ENCODE measurements at regions not wholly inside any gene's neighbourhood (a gene's known extent, or its start where the extent isn't known, plus 50 kb on each side); places are given as distances from the start of the nearest gene placed in this dataset.

DNA sequence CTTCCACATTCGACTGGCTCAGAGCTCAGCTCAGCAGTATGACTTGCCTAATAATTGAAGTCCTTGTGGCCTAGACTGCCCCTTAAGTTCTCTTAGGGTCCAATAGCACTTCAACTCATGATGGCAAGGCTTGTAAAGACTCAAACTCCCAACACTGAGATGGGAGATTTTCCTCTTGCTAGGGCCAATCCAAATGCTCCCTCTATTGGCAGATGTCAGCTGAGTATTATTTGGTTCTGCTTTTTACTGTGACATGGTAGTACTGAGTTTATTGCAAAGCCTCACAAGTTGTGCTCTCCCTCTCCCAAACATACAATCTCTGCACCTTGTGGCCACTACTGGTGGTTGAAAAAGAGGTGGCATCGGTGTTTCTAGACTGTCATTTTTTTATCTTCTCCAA, 164.2 kb downstream of the ALG10 start:
- no peak for DNase-seq (ENCODE audit: low read depth, low spot score)
- TF ChIP-seq CTCF (IDR thresholded peaks at IDR 0.05; ENCODE audit: low read depth, low read length): no peak
- H3K4me3 ChIP-seq (ENCODE audit: low read depth, low read length): no peak overlapping the region
- in situ Hi-C loops (cut with HindIII; ENCODE audit: low sequenced_read_pairs): no loop called here

DNA sequence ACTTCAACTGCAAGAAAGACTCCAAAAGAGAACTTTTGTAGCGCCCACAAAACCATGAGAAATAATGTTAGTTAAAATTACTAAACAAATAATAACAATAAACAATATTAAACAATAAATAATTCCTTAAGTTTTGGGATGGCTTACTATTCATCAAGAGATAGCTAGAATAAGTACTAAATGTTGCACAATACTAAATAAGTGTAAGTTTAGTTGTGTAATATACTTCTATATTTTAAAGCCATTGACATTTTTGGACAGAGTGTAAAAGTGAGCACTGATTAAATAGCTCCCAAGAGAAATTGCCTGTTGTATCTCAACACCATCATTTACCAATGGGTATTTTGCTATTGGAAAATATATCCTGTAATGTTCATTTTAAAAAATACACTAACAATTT, 166.7 kb downstream of the ALG10 start:
- no peak for TF ChIP-seq CTCF (IDR thresholded peaks at IDR 0.05; ENCODE audit: low read depth, low read length)
- H3K4me3 ChIP-seq (ENCODE audit: low read depth, low read length): no peak overlapping the region
- DNase-seq (ENCODE audit: low read depth, low spot score): no peak
- in situ Hi-C loops (cut with HindIII; ENCODE audit: low sequenced_read_pairs): no loop called here

DNA sequence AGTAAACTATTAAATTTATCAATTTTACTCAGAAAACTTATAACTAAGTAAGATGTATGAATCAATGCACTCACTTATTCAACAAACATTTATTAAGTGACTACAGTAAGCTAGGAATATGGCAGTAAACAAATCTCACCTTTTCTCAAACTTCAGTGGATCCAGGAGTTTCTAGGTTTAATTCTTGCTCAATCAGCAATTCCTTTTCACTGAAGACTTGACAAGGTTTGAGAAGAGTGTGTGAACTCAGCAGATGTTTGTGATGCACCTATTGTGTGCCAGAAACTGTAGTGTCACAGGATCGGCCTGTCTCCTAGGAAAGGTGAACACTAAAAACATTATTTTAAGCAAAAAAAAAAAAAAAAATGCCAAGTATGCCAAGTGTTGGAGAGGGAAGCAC, 167.8 kb downstream of the ALG10 start:
- TF ChIP-seq CTCF (IDR thresholded peaks at IDR 0.05; ENCODE audit: low read depth, low read length): no peak
- no peak for DNase-seq (ENCODE audit: low read depth, low spot score)
- H3K4me3 ChIP-seq (ENCODE audit: low read depth, low read length): no peak overlapping the region
- in situ Hi-C loops (cut with HindIII; ENCODE audit: low sequenced_read_pairs): no loop called here

- H3K4me3 ChIP-seq (ENCODE audit: low read depth, low read length): no peak overlapping the region
- in situ Hi-C loops (cut with HindIII; ENCODE audit: low sequenced_read_pairs): no loop called here
- DNase-seq (ENCODE audit: low read depth, low spot score): no peak
- TF ChIP-seq CTCF (IDR thresholded peaks at IDR 0.05; ENCODE audit: low read depth, low read length): no peak
Observed at GRCh38 chr12:34198924-34199323, 176.6 kb downstream of the ALG10 start.

DNA sequence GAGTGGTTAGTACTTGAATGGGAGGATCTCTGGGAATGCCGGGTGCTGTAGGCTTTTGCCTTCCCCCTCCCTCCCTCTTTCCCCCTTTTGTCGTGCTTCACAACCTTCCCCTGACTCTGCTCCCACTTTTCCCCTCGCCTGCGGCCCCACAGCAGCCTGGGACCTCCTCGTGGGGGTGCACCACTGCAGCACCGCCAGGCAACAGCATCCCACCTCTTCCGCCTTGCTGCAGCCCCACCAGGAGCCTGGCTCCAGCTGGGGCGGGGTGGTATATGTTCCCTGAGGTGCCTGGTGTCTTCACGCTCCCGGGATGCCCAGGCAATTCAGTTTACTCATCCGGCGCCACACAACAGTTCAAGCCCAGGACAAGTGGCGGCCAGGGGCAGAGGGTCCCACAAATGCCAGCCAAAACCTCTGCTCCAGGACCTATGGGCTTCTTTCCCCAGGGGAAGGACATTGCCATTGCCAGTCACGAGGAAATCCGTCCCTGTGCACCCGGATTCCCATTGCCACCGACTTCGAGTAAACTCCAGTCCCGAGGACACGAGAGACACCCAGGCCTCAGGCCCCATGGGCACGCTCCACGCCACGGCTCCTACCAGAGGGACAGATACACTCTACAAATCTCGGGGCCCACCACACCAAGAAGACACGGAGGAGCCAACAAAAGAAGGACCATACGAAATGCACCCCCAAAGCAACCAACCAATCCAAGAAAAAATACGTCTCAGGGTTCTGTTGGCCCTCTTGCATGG, 181.7 kb downstream of the ALG10 start:
- no peak for TF ChIP-seq CTCF (IDR thresholded peaks at IDR 0.05; ENCODE audit: low read depth, low read length)
- no peak overlapping the region for H3K4me3 ChIP-seq (ENCODE audit: low read depth, low read length)
- in situ Hi-C loops (cut with HindIII; ENCODE audit: low sequenced_read_pairs): no loop called here
- DNase-seq (ENCODE audit: low read depth, low spot score): no peak

GRCh38 chr12:34204830-34205285, 182.6 kb downstream of the ALG10 start:
- TF ChIP-seq CTCF (IDR thresholded peaks at IDR 0.05; ENCODE audit: low read depth, low read length): no peak
- no peak for DNase-seq (ENCODE audit: low read depth, low spot score)
- H3K4me3 ChIP-seq (ENCODE audit: low read depth, low read length): no peak overlapping the region
- in situ Hi-C loops (cut with HindIII; ENCODE audit: low sequenced_read_pairs): no loop called here

Data from astrocyte of the spinal cord (primary cell).